GM23338 (cell line): ENCODE measurements at regions not wholly inside any gene's neighbourhood (a gene's known extent, or its start where the extent isn't known, plus 50 kb on each side); places are given as distances from the start of the nearest gene placed in this dataset.

Experiments used
- CREB1 ChIP-seq: fragments of 250-450 bp; sonication (Bioruptor Pico); IDR thresholded peaks from 2 replicates; pipeline ENCODE4 v1.5.0; 2020; ENCODE audit warnings: low read depth, mild to moderate bottlenecking, moderate library complexity
- EZH2 ChIP-seq: fragments of 200-600 bp; sonication (generic); IDR thresholded peaks from one replicate; pipeline ENCODE4 v1.8.0; 2017; ENCODE audit warnings: antibody characterized with exemption, mild to moderate bottlenecking, low read depth; ENCODE audit not compliant: unreplicated experiment
- EZH2phosphoT487 ChIP-seq: fragments of 200-600 bp; sonication (generic); IDR thresholded peaks from one replicate; pipeline ENCODE4 v1.8.1; 2018; ENCODE audit warnings: antibody characterized with exemption; ENCODE audit not compliant: unreplicated experiment
- JUNB ChIP-seq: IDR thresholded peaks from one replicate; pipeline ENCODE4 v1.6.1; 2016; ENCODE audit warnings: antibody characterized with exemption; ENCODE audit not compliant: unreplicated experiment
- NANOG ChIP-seq: IDR thresholded peaks from 2 replicates; pipeline ENCODE4 v1.6.1; 2016; ENCODE audit warnings: antibody characterized with exemption, borderline replicate concordance
- POLR2AphosphoS5 ChIP-seq: IDR thresholded peaks from 2 replicates; pipeline ENCODE4 v1.6.1; 2016; ENCODE audit warnings: antibody characterized with exemption, low read depth
- STAT1 ChIP-seq: IDR thresholded peaks from one replicate; pipeline ENCODE4 v1.6.1; 2016; ENCODE audit warnings: antibody characterized with exemption; ENCODE audit not compliant: unreplicated experiment
- ZNF114 ChIP-seq: fragments of 250-450 bp; sonication (Bioruptor Pico); IDR thresholded peaks from 2 replicates; pipeline ENCODE4 v1.5.0; 2020; ENCODE audit warnings: mild to moderate bottlenecking, moderate library complexity
- ZNF331 ChIP-seq: fragments of 250-450 bp; sonication (Bioruptor Pico); IDR thresholded peaks from 2 replicates; pipeline ENCODE4 v1.5.0; 2020; ENCODE audit warnings: low read depth, mild to moderate bottlenecking, moderate library complexity
- TF ChIP-seq, protein P1 (sequence below), 2 experiments: fragments of 200-600 bp in 1 of 2; sonication (generic) in 1 of 2; conservative IDR thresholded peaks; 2 replicates each; pipeline versions ENCODE4 v1.5.1 to v1.6.1; 2016 to 2017; ENCODE audit warnings: antibody characterized with exemption in 2 of 2, low read depth in 2 of 2, mild to moderate bottlenecking in 2 of 2, moderate library complexity in 1 of 2
- TF ChIP-seq, protein P2 (sequence below): IDR thresholded peaks from one replicate; pipeline ENCODE4 v1.6.1; 2018; ENCODE audit warnings: antibody characterized with exemption; ENCODE audit not compliant: unreplicated experiment

DNA sequence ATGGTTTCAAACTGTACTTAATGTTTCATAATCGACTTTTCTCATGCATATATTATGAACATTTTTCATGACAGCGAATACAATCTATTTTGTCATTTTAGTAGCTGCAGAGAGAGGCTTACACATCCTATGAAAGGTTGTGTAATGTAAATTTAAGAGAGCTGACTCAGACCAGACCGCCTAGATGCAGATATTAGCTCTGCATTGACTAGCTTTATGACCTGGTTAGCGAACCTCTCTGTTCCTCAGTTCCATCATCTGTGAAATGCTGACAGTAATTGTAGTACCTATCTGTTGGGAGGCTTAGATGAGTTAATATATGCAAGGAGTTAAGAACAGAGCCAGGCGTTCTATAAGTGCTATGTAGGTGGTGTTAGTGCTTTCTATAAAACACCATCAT is 116.2 kb upstream of the RASGRP1 start:
- TF ChIP-seq JUNB (no peak), EZH2 (no peak), EZH2phosphoT487 (no peak), STAT1 (no peak), POLR2AphosphoS5 (no peak), CREB1 (no peak), NANOG (no peak), ZNF114 (CRISPR knock-in tag) (no peak), ZNF331 (CRISPR knock-in tag) (no peak)
- TF ChIP-seq, protein P1, sequence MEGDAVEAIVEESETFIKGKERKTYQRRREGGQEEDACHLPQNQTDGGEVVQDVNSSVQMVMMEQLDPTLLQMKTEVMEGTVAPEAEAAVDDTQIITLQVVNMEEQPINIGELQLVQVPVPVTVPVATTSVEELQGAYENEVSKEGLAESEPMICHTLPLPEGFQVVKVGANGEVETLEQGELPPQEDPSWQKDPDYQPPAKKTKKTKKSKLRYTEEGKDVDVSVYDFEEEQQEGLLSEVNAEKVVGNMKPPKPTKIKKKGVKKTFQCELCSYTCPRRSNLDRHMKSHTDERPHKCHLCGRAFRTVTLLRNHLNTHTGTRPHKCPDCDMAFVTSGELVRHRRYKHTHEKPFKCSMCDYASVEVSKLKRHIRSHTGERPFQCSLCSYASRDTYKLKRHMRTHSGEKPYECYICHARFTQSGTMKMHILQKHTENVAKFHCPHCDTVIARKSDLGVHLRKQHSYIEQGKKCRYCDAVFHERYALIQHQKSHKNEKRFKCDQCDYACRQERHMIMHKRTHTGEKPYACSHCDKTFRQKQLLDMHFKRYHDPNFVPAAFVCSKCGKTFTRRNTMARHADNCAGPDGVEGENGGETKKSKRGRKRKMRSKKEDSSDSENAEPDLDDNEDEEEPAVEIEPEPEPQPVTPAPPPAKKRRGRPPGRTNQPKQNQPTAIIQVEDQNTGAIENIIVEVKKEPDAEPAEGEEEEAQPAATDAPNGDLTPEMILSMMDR (conservative IDR thresholded peaks at IDR 0.05; ENCODE audit: low read depth in 2 of 2): no peak
- TF ChIP-seq, protein P2, sequence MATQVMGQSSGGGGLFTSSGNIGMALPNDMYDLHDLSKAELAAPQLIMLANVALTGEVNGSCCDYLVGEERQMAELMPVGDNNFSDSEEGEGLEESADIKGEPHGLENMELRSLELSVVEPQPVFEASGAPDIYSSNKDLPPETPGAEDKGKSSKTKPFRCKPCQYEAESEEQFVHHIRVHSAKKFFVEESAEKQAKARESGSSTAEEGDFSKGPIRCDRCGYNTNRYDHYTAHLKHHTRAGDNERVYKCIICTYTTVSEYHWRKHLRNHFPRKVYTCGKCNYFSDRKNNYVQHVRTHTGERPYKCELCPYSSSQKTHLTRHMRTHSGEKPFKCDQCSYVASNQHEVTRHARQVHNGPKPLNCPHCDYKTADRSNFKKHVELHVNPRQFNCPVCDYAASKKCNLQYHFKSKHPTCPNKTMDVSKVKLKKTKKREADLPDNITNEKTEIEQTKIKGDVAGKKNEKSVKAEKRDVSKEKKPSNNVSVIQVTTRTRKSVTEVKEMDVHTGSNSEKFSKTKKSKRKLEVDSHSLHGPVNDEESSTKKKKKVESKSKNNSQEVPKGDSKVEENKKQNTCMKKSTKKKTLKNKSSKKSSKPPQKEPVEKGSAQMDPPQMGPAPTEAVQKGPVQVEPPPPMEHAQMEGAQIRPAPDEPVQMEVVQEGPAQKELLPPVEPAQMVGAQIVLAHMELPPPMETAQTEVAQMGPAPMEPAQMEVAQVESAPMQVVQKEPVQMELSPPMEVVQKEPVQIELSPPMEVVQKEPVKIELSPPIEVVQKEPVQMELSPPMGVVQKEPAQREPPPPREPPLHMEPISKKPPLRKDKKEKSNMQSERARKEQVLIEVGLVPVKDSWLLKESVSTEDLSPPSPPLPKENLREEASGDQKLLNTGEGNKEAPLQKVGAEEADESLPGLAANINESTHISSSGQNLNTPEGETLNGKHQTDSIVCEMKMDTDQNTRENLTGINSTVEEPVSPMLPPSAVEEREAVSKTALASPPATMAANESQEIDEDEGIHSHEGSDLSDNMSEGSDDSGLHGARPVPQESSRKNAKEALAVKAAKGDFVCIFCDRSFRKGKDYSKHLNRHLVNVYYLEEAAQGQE: no peak
